GM21447 (cell line): ENCODE measurements at regions not wholly inside any gene's neighbourhood (a gene's known extent, or its start where the extent isn't known, plus 50 kb on each side); places are given as distances from the start of the nearest gene placed in this dataset.
"Not testable (repeated sequence)": the region's sequence is repeated elsewhere in the genome, so short reads cannot be mapped to it uniquely, and the experiment has no call there.

ENCODE experiments used
- ATAC-seq: cut with Tn5 transposase; IDR thresholded peaks from one replicate; pipeline ENCODE4 v1.9.1; 2021; ENCODE audit not compliant: unreplicated experiment

GRCh38 chr5:12667818-12668217 is 763.6 kb upstream of the CTNND2 start:
- ATAC-seq = not testable (repeated sequence)

- not testable (repeated sequence) for ATAC-seq
These were observed 761.5 kb upstream of the CTNND2 start for GRCh38 chr5:12665772-12666171.

- ATAC-seq = no peak
These were observed 758.5 kb upstream of the CTNND2 start for GRCh38 chr5:12662545-12663314.

GRCh38 chr5:12661617-12662370 is 757.5 kb upstream of the CTNND2 start:
- no peak for ATAC-seq

- ATAC-seq = not testable (repeated sequence)
These were observed 756.2 kb upstream of the CTNND2 start for GRCh38 chr5:12660279-12661107.

- ATAC-seq = no peak
These were observed 755.4 kb upstream of the CTNND2 start for GRCh38 chr5:12659686-12660085.

- ATAC-seq = no peak
These were observed 754.7 kb upstream of the CTNND2 start for GRCh38 chr5:12658871-12659446.

- not testable (repeated sequence) for ATAC-seq
These were observed 753.7 kb upstream of the CTNND2 start for GRCh38 chr5:12657914-12658474.

- no peak for ATAC-seq
These were observed 751.4 kb upstream of the CTNND2 start for GRCh38 chr5:12655675-12656074.

GRCh38 chr5:12652201-12652600 is 748.0 kb upstream of the CTNND2 start:
- no peak for ATAC-seq

GRCh38 chr5:12648558-12648957 is 744.3 kb upstream of the CTNND2 start:
- ATAC-seq = no peak

GRCh38 chr5:12647613-12648012 is 743.4 kb upstream of the CTNND2 start:
- ATAC-seq = no peak

- ATAC-seq = no peak
These were observed 741.3 kb upstream of the CTNND2 start for GRCh38 chr5:12645582-12645981.

- ATAC-seq = no peak
These were observed 732.0 kb upstream of the CTNND2 start for GRCh38 chr5:12636209-12636608.

GRCh38 chr5:12626556-12626955 is 722.3 kb upstream of the CTNND2 start:
- no peak for ATAC-seq

- ATAC-seq = no peak
These were observed 721.5 kb upstream of the CTNND2 start for GRCh38 chr5:12625667-12626263.

GRCh38 chr5:12624776-12625560 is 720.7 kb upstream of the CTNND2 start:
- ATAC-seq = no peak

- no peak for ATAC-seq
These were observed 719.2 kb upstream of the CTNND2 start for GRCh38 chr5:12623408-12623807.

GRCh38 chr5:12616093-12616492 is 711.8 kb upstream of the CTNND2 start:
- ATAC-seq = no peak
